NB4 (cell line): ENCODE measurements at regions not wholly inside any gene's neighbourhood (a gene's known extent, or its start where the extent isn't known, plus 50 kb on each side); places are given as distances from the start of the nearest gene placed in this dataset.

Source experiments
- DNase-seq: peaks from one replicate; pipeline ENCODE4 v3.0.0; 2010; ENCODE audit warnings: low read depth
- H3K4me3 ChIP-seq: one replicate; pipeline ENCODE4 v1.5.1; 2011; ENCODE audit warnings: mild to moderate bottlenecking, low read depth, low read length, moderate library complexity
- MYC ChIP-seq: IDR thresholded peaks from 2 replicates; pipeline ENCODE4 v1.6.1; 2011; ENCODE audit warnings: low read depth, low read length
- POLR2A ChIP-seq: IDR thresholded peaks from 2 replicates; pipeline ENCODE4 v1.6.1; 2011; ENCODE audit warnings: mild to moderate bottlenecking; ENCODE audit not compliant: insufficient read length; ENCODE audit errors: extremely low read depth
- TF ChIP-seq, protein P1 (sequence below): IDR thresholded peaks from one replicate; pipeline ENCODE4 v1.5.1; 2012; ENCODE audit warnings: low read depth, low read length
- TF ChIP-seq, protein P2 (sequence below): IDR thresholded peaks from 2 replicates; pipeline ENCODE4 v1.6.1; 2011; ENCODE audit warnings: low read depth, low read length

DNA sequence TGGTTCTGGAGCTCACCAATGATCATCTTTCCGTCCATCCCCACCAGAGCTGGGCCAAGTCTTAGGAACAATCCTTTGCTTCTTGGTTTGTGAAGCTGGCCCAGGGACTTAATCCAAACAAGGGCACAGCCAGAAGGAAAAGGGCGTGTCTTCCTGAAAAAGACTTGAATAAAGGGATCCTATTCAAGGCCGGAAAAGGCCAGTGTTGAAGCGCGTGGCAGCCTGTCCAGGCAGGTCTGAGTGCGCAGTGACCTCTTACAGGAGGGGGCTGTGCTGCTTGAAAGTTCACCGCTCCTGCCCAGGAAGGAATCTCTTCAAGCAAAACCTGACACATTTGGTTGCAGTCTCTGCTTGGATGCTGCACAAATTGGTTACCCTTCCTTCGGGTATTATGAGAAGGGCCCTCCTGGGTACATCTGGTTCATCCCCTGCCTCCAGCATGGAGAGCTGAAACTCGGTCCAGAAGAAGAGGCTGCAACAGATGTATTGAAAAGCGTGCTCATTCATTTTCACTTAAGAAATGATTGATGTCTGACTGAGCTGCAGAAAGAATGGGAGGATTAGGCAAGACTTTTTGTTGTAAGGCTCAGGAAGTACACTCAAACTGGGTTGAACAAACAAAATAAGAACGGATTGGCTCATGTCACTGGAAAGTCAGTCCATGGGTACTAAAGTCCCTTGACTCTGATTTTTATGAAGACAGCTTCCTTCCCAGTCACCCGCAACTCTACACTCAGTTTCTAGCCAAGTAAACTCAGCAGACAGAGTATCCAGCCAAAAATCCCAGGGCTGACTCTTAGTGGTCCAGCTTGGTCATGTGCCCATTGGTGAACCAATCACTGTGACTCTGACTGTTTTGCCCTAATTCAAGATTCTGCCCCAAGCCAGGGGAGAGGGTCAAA is 136.3 kb downstream of the TFAP2C start:
- no peak overlapping the region for H3K4me3 ChIP-seq
- DNase-seq, result no peak
- TF ChIP-seq, protein P1, sequence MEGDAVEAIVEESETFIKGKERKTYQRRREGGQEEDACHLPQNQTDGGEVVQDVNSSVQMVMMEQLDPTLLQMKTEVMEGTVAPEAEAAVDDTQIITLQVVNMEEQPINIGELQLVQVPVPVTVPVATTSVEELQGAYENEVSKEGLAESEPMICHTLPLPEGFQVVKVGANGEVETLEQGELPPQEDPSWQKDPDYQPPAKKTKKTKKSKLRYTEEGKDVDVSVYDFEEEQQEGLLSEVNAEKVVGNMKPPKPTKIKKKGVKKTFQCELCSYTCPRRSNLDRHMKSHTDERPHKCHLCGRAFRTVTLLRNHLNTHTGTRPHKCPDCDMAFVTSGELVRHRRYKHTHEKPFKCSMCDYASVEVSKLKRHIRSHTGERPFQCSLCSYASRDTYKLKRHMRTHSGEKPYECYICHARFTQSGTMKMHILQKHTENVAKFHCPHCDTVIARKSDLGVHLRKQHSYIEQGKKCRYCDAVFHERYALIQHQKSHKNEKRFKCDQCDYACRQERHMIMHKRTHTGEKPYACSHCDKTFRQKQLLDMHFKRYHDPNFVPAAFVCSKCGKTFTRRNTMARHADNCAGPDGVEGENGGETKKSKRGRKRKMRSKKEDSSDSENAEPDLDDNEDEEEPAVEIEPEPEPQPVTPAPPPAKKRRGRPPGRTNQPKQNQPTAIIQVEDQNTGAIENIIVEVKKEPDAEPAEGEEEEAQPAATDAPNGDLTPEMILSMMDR, result no peak

DNA sequence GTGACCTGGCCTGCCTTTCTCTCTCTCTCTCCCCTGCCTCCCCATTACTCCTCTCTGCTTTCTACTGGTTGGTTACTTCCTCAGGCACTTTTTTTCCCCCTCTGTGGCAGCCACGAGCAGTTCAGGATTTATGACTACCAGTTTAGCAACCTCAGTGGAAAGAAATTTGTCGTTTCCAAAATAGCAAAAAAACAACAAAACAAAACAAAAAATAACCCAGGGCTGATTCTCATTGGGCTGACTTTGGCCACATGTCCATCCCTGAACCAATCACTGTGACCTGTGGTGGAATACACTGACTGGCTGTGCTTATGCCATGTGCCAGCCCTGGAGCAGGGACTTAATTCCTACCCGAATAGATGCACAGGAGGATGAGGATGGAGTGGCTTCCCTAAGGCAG is 137.4 kb downstream of the TFAP2C start:
- TF ChIP-seq POLR2A, result no peak
- no peak for DNase-seq
- no peak overlapping the region for H3K4me3 ChIP-seq

DNA sequence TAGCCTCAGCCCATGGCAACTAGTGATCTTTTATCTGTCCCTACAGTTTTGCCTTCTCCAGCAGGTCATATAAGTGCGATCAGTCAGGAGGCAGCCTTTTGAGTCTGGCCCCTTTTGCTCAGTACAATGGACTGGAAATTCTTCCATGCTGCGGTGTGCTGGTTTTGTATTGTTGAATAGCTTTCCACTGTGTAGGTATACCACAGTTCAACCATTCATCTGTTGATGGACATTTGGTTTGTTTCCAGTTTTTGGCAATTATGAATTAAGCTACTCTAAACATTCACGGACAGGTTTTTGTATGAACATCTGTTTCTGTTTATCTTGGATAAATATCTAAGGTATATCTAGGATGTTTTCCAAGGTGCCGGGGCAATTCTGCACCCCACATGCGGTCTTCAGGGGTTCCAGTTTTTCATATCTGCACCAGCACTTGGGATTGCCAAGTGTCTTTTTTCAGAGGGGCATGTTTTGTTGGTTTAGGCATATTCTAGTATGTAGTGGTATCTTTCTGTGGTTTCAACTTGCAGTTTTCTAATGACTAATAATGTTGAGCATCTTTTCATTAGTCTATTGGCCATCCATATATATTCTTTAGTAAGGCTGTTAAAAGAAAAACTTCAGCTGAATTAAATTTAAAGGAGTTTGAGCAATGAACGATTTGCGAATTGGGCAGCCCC is 141.0 kb downstream of the TFAP2C start:
- no peak for TF ChIP-seq MYC
- TF ChIP-seq, protein P2, sequence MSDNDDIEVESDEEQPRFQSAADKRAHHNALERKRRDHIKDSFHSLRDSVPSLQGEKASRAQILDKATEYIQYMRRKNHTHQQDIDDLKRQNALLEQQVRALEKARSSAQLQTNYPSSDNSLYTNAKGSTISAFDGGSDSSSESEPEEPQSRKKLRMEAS, result no peak
- TF ChIP-seq POLR2A, result no peak
- H3K4me3 ChIP-seq, result no peak overlapping the region
- no peak for DNase-seq

DNA sequence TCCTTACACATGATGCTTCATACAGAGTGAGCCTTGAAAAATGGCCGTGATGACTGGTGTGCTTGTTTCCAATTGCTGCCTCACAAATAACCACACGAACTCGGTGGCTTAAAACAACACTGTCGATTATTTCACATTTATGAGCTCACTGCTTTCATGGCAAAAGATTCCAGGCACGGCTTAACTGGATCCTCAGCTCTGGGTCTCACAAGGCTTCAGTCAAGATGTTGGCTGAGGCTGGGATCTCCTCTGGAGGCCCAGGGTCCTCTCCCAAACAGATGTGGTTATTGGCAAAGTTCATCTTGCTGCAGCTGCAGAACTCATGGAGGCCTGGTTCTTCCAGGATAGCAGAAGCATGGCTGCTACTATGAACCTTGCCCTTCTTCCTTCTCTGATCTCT is 144.6 kb downstream of the TFAP2C start:
- no peak overlapping the region for H3K4me3 ChIP-seq
- TF ChIP-seq, protein P2, result no peak
- TF ChIP-seq POLR2A (no peak), MYC (no peak)
- TF ChIP-seq, protein P1, result no peak

DNA sequence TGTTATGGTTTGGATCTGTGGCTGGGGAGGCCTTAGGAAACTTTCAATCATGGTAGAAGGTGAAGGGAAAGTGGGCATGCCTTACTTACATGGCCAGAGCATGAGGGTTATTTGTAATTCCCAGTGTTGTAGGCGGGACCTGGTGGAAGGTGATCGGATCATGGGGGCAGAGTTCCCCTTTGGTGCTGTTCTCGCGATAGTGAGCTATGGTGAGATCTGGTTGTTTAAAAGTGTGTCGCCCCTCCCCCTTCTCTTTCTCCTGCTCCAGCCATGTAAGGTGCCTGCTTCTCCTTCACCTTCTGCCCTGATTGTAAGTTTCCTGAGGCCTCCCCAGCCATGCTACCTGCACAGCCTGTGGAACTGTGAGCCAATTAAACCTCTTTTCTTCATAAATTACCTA is 145.8 kb downstream of the TFAP2C start:
- no peak overlapping the region for H3K4me3 ChIP-seq
- DNase-seq, result no peak
- TF ChIP-seq MYC (no peak), POLR2A (no peak)
- TF ChIP-seq, protein P1, result no peak
- TF ChIP-seq, protein P2, result no peak

More for the DNA sequence above, 144.6 kb downstream of the TFAP2C start:
- DNase-seq, result no peak

DNA sequence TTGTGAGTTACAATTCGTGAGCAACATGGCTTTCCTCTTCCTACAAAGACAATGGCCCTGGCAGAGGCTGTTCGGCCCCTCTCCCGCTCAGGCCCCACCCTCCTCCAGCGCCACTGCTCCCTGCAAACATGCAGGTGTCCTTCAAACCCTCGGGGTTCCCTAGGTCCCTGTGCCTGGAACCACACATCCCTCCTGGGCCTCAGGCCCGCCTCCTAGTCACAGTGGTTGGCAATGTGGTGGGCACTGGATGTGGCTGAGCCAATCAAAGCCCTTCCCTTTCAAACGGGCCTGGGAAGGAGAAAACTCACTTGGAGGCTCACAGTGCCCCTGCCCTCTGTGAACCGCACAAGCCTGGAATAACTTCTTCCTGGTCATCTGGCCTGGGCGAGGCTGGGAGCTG is 147.2 kb downstream of the TFAP2C start:
- TF ChIP-seq, protein P1, result no peak
- TF ChIP-seq POLR2A (no peak), MYC (no peak)
- TF ChIP-seq, protein P2, result no peak
- no peak for DNase-seq
- H3K4me3 ChIP-seq, result no peak overlapping the region

DNA sequence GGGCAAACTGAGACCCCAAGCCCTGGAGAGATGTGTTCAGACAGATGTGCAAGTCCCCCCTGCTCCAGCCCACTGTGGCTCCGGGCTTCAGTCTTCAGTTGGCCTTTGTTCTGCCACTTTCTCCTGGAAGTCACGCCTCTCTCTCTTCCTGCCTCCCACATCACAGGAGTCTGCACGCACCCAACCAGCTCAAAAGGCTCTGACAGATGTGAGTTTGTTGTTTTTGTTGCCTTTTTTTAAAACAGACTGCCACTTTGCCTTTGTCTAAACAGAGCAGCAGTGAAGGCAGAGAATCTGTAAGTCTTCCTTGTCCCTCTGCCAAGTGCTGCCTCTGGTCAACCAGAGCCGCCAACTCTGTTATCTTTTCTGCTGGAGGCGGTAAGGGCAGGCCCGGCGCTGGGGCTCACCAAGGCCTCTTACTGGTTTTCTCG is 149.7 kb downstream of the TFAP2C start:
- no peak overlapping the region for H3K4me3 ChIP-seq
- no peak for DNase-seq
- TF ChIP-seq POLR2A (no peak), MYC (no peak)
- TF ChIP-seq, protein P2, result no peak
- TF ChIP-seq, protein P1, result no peak
